ENCODE measurements at regions not wholly inside any gene's neighbourhood (a gene's known extent, or its start where the extent isn't known, plus 50 kb on each side); places are given as distances from the start of the nearest gene placed in this dataset.

DNA sequence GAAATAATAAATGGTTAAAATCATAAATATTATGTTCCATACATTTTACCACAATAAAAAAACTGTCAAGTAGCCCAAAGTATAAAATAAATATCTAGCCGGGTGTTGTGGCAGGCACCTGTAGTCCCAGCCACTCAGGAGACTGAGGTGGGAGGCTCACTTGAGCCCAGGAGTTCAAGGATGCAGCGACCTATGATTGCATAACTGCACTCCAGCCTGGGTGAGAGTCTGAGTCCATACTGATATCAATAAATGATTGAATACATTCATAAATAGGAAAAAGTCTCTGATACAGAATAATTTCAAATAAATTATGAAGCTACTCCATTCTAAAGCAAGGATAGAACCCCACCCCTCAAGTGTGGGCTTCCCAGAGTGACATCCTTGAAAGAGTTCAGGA is 68.5 kb upstream of the GATA2 start:
- TF ChIP-seq CREB1 (IDR thresholded peaks at IDR 0.05; ENCODE audit: low read depth), result no peak
- TF ChIP-seq TCF12 (IDR thresholded peaks at IDR 0.05; ENCODE audit: low read depth), result no peak
- no peak for TF ChIP-seq YY1 (IDR thresholded peaks at IDR 0.05; ENCODE audit: low read depth)
- TF ChIP-seq EP300 (IDR thresholded peaks at IDR 0.05; ENCODE audit: borderline replicate concordance), result no peak
- TF ChIP-seq FOXM1 (IDR thresholded peaks at IDR 0.05; ENCODE audit: borderline replicate concordance, low read depth), result no peak
- TF ChIP-seq NFIC (IDR thresholded peaks at IDR 0.05), result no peak
- no peak for TF ChIP-seq RAD21 (IDR thresholded peaks at IDR 0.05; ENCODE audit: low read depth)
- TF ChIP-seq EGR1 (IDR thresholded peaks at IDR 0.05), result no peak
- TF ChIP-seq, protein P1, sequence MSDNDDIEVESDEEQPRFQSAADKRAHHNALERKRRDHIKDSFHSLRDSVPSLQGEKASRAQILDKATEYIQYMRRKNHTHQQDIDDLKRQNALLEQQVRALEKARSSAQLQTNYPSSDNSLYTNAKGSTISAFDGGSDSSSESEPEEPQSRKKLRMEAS (IDR thresholded peaks at IDR 0.05), result no peak
- TF ChIP-seq CEBPB (IDR thresholded peaks at IDR 0.05), result no peak
- no peak for TF ChIP-seq TEAD4 (IDR thresholded peaks at IDR 0.05)
- TF ChIP-seq, protein P2, sequence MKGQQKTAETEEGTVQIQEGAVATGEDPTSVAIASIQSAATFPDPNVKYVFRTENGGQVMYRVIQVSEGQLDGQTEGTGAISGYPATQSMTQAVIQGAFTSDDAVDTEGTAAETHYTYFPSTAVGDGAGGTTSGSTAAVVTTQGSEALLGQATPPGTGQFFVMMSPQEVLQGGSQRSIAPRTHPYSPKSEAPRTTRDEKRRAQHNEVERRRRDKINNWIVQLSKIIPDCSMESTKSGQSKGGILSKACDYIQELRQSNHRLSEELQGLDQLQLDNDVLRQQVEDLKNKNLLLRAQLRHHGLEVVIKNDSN (IDR thresholded peaks at IDR 0.05), result no peak
- TF ChIP-seq ZBTB7A (IDR thresholded peaks at IDR 0.05; ENCODE audit: low read depth), result no peak
- no peak for TF ChIP-seq REST (IDR thresholded peaks at IDR 0.05; ENCODE audit: low read depth)
- TF ChIP-seq TAF1 (IDR thresholded peaks at IDR 0.05; ENCODE audit: low read depth), result no peak

- TF ChIP-seq, protein P2 (IDR thresholded peaks at IDR 0.05), result no peak
- TF ChIP-seq RAD21 (IDR thresholded peaks at IDR 0.05; ENCODE audit: low read depth), result no peak
- TF ChIP-seq REST (IDR thresholded peaks at IDR 0.05; ENCODE audit: low read depth), result no peak
- no peak for TF ChIP-seq TEAD4 (IDR thresholded peaks at IDR 0.05)
Observed at GRCh38 chr3:128560768-128561167, 67.8 kb upstream of the GATA2 start.

DNA sequence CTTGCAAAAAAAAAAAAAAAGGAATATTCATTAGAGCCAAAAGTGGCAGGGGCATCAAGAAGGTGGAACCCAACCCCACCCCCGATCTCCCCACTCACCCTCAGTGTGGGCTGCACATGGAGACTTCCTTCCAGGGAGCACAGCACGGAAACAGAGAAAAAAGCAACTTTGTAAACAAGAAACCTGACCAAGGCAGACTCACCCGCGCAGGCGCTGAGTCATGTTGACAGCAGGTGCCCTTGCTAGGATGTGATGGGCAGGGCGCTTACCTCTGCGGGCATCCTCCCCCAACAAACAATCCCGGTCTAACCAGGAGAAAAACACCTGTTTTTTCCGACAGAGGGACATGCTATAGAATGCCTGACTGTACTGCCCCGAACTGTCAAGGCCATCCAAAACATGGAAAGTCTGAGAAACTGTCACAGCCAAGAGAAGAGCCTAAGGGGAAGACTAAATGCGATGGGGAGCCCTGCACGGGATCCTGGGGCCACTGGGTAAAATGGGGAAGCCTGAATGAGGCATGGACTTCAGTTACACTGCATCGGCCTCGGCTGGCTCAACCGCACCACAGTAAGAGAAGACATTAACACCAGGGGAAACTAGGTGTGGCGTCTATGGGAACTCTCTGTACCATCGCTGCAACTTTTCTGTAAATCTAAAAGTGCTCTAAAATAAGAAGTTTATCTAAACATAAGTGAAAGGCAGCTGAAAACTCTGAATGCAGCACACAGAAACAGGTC is 66.7 kb upstream of the GATA2 start:
- TF ChIP-seq ZBTB7A (IDR thresholded peaks at IDR 0.05; ENCODE audit: low read depth) (no peak), TEAD4 (IDR thresholded peaks at IDR 0.05) (no peak), CEBPB (IDR thresholded peaks at IDR 0.05) (no peak), EGR1 (IDR thresholded peaks at IDR 0.05) (no peak), EP300 (IDR thresholded peaks at IDR 0.05; ENCODE audit: borderline replicate concordance) (no peak), CREB1 (IDR thresholded peaks at IDR 0.05; ENCODE audit: low read depth) (no peak), YY1 (IDR thresholded peaks at IDR 0.05; ENCODE audit: low read depth) (no peak), FOXM1 (IDR thresholded peaks at IDR 0.05; ENCODE audit: borderline replicate concordance, low read depth) (no peak), TCF12 (IDR thresholded peaks at IDR 0.05; ENCODE audit: low read depth) (no peak)
- TF ChIP-seq, protein P1 (IDR thresholded peaks at IDR 0.05), result no peak

DNA sequence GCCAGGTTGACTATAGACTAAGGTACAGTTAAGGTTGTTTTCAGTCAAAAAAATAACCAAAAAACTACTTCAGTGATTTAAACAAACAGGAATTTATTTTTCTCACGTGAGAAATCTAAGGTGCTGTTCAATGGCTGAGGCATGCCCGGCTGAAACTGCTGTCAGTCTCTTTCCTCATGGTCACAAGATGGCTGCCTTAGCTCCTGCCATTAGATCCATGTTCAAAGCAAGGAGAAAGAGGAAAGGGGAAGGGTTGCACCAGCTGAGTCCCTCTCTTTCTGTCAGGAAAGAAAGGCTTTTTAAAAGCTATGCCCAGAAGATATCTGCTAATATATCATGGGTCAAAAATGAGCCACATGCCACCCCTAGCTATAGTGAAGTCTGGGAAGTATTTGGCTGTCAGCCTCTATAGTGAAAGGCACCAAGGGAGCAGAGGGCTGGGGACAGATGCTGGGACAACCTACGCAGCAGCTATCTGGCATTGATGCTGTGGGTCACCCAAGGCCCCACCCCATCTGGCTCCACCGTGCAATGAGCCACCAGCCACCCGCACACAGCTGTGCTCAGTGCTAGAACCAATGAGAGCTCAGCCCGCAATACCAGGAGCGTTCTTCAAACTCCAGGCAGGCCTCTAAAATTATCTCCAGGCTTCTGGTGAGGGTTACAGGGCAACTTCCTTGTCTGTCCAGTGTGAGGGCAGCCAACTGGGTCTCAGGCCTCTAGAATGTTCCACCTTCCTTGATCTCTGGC is 64.7 kb upstream of the GATA2 start:
- no peak for TF ChIP-seq EP300 (IDR thresholded peaks at IDR 0.05; ENCODE audit: borderline replicate concordance)
- TF ChIP-seq, protein P2 (IDR thresholded peaks at IDR 0.05), result no peak
- TF ChIP-seq TEAD4 (IDR thresholded peaks at IDR 0.05), result no peak
- TF ChIP-seq CEBPB (IDR thresholded peaks at IDR 0.05), result no peak
- TF ChIP-seq ZBTB7A (IDR thresholded peaks at IDR 0.05; ENCODE audit: low read depth), result no peak
- TF ChIP-seq, protein P1 (IDR thresholded peaks at IDR 0.05), result no peak
- TF ChIP-seq CREB1 (IDR thresholded peaks at IDR 0.05; ENCODE audit: low read depth), result no peak
- TF ChIP-seq EGR1 (IDR thresholded peaks at IDR 0.05), result no peak
- TF ChIP-seq NFIC (IDR thresholded peaks at IDR 0.05), result no peak
- no peak for TF ChIP-seq RAD21 (IDR thresholded peaks at IDR 0.05; ENCODE audit: low read depth)
- TF ChIP-seq REST (IDR thresholded peaks at IDR 0.05; ENCODE audit: low read depth), result no peak
- no peak for TF ChIP-seq TAF1 (IDR thresholded peaks at IDR 0.05; ENCODE audit: low read depth)
- no peak for TF ChIP-seq YY1 (IDR thresholded peaks at IDR 0.05; ENCODE audit: low read depth)
- no peak for TF ChIP-seq TCF12 (IDR thresholded peaks at IDR 0.05; ENCODE audit: low read depth)
- TF ChIP-seq FOXM1 (IDR thresholded peaks at IDR 0.05; ENCODE audit: borderline replicate concordance, low read depth), result no peak

All from Ishikawa (cell line).